Endothelial cell of umbilical vein (primary cell): ENCODE measurements at regions not wholly inside any gene's neighbourhood (a gene's known extent, or its start where the extent isn't known, plus 50 kb on each side); places are given as distances from the start of the nearest gene placed in this dataset.

Experiments used
- CTCF ChIP-seq, 2 donors: IDR thresholded peaks; 1 replicate in 1 of 2; 2 replicates in 1 of 2; pipeline ENCODE4 v1.5.1; 2011; ENCODE audit warnings: low read length in 2 of 2, mild to moderate bottlenecking in 2 of 2, moderate library complexity in 2 of 2, control low read depth in 1 of 2, inconsistent platforms in 1 of 2, low read depth in 1 of 2; ENCODE audit not compliant: insufficient read depth in 1 of 2; ENCODE audit errors: extremely low read depth in 1 of 2
- EZH2 ChIP-seq: IDR thresholded peaks from 2 replicates; pipeline ENCODE4 v1.6.1; 2012; ENCODE audit warnings: borderline replicate concordance, low read depth, mild to moderate bottlenecking, moderate library complexity, low read length, inconsistent platforms; ENCODE audit not compliant: severe bottlenecking

- TF ChIP-seq CTCF (IDR thresholded peaks at IDR 0.05; ENCODE audit: extremely low read depth in 1 of 2, insufficient read depth in 1 of 2, low read depth in 1 of 2, low read length in 2 of 2) (no peak), EZH2 (no peak)
Measured at GRCh38 chr2:8285898-8286297, 396.0 kb upstream of the ID2 start.
